Skin of body (tissue), 1 donor: ENCODE measurements at regions not wholly inside any gene's neighbourhood (a gene's known extent, or its start where the extent isn't known, plus 50 kb on each side); places are given as distances from the start of the nearest gene placed in this dataset.

ENCODE experiments used
- DNase-seq: peaks from one replicate; lab custom pipeline; 2025; lab: John Stamatoyannopoulos, UW

- DNase-seq, result no peak
Observed at GRCh38 chr4:157973297-157973696, 199.5 kb downstream of the GASK1B start.

- DNase-seq, result peak; percentile 4
Observed at GRCh38 chr4:157964463-157964862, 208.4 kb downstream of the GASK1B start.

GRCh38 chr4:157961229-157961990 lies 211.4 kb downstream of the GASK1B start:
- no peak for DNase-seq

GRCh38 chr4:157957905-157958304 lies 214.9 kb downstream of the GASK1B start:
- DNase-seq, result no peak

GRCh38 chr4:157942017-157942416 lies 230.8 kb downstream of the GASK1B start:
- no peak for DNase-seq

- no peak for DNase-seq
Observed at GRCh38 chr4:157934151-157934550, 238.7 kb downstream of the GASK1B start.

- no peak for DNase-seq
Observed at GRCh38 chr4:157932936-157933335, 239.9 kb downstream of the GASK1B start.

GRCh38 chr4:157929486-157929885 lies 243.3 kb downstream of the GASK1B start:
- no peak for DNase-seq

GRCh38 chr4:157918036-157918832 lies 254.6 kb downstream of the GASK1B start:
- no peak for DNase-seq

- no peak for DNase-seq
Observed at GRCh38 chr4:157912212-157912611, 260.6 kb downstream of the GASK1B start.

GRCh38 chr4:157911662-157912061 lies 261.2 kb downstream of the GASK1B start:
- DNase-seq, result no peak

- DNase-seq, result no peak
Observed at GRCh38 chr4:157908691-157909090, 264.1 kb downstream of the GASK1B start.

GRCh38 chr4:157908031-157908430 lies 264.8 kb downstream of the GASK1B start:
- no peak for DNase-seq

GRCh38 chr4:157907226-157907946 lies 265.4 kb downstream of the GASK1B start:
- DNase-seq, result no peak

GRCh38 chr4:157898836-157899605 lies 273.8 kb downstream of the GASK1B start:
- no peak for DNase-seq

- DNase-seq, result no peak
Observed at GRCh38 chr4:157897855-157898370, 274.9 kb downstream of the GASK1B start.

- no peak for DNase-seq
Observed at GRCh38 chr4:157896726-157897125, 276.1 kb downstream of the GASK1B start.

- no peak for DNase-seq
Observed at GRCh38 chr4:157895205-157895604, 277.6 kb downstream of the GASK1B start.

GRCh38 chr4:157889788-157890187 lies 283.0 kb downstream of the GASK1B start:
- no peak for DNase-seq

GRCh38 chr4:157888281-157888680 lies 284.5 kb downstream of the GASK1B start:
- no peak for DNase-seq

- no peak for DNase-seq
Observed at GRCh38 chr4:157887316-157887715, 285.5 kb downstream of the GASK1B start.
